ENCODE measurements at regions not wholly inside any gene's neighbourhood (a gene's known extent, or its start where the extent isn't known, plus 50 kb on each side); places are given as distances from the start of the nearest gene placed in this dataset.

DNA sequence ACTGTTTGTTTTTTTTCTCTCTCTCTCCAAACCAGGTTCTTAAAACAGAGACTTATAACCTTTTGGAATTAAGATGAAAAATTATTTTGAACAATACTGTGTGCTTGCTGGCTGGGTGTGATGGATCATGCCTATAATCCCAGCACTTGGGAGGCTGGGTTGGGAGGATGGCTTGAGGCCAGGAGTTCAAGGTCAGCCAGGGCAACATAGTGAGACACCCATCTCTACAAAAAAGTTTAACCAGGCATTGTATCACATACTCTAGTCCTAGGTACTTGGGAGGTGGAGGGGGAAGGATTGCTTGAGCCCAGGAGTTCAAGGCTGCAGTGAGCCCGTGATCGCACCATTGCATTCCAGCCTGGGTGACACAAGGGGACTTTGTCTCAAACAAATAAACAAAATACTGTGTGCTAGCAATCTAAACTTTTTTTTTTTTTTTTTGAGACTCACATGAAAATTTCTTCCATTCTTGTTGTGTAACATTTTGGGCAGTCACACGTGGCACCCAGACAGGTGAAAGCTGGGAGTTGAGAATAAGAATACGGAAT lies 379.6 kb downstream of the ETNK1 start:
- Mint-ChIP-seq H3K4me1 (no peaks in the 10 kb centered on the region), H3K27ac (no peak overlapping the region), H3K36me3 (no peaks in the 10 kb centered on the region)

DNA sequence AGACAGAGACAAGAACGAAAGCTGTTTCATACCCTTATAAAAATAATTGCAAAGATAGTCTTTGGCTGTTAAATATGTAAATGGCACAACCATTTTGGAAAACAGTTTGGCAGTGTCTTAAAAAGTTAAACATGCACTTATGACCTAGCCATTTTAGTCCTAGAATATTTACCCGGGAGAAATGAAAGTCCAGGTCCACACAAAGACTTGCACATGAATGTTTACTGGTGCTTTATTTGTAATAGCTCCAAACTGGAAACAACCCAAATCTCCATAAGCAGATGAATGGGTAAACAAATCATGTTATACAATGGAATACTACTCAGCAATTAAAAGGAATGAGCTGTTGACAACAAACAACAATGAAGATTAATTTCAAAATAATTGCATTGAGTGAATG lies 380.4 kb downstream of the ETNK1 start:
- no peaks in the 10 kb centered on the region for H3K27me3 Mint-ChIP-seq
- DNase-seq = no peak
- H3K9me3 Mint-ChIP-seq = no peaks in the 10 kb centered on the region
- ATAC-seq (replicated peaks) = no peak
- no peaks in the 10 kb centered on the region for H3K4me1 Mint-ChIP-seq
- no peaks in the 10 kb centered on the region for H3K36me3 Mint-ChIP-seq
- no peak overlapping the region for H3K27ac Mint-ChIP-seq
- H3K4me3 Mint-ChIP-seq = no peak overlapping the region

More for the DNA sequence above, 379.6 kb downstream of the ETNK1 start:
- H3K9me3 Mint-ChIP-seq = no peaks in the 10 kb centered on the region
- DNase-seq (no peak), ATAC-seq (replicated peaks) (no peak)
- H3K4me3 Mint-ChIP-seq = no peak overlapping the region
- no peaks in the 10 kb centered on the region for H3K27me3 Mint-ChIP-seq

DNA sequence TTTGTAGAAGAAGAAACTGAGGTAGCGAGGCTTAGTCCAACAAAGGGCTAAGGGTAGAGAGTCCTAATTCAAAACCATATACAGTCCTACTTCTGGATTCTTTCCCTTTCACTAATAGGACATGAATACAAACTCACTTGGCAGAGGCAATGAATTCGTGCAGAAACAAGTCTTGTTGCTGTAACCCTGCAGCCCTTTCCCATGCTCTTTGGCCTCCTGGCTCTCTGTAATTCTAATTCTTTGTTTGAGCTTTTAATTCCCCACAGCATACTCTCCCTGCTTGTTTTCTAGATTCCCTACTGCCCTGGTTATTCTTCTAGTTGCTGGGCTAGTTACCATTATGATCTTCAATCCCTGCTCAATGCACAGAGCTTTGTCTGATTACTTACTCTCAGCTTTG lies 381.4 kb downstream of the ETNK1 start:
- no peaks in the 10 kb centered on the region for H3K9me3 Mint-ChIP-seq

GRCh38 chr12:23008623-23009022 lies 383.7 kb downstream of the ETNK1 start:
- H3K4me3 Mint-ChIP-seq = no peak overlapping the region
- H3K9me3 Mint-ChIP-seq = peaks cover 5 to 7% of the 10 kb centered on the region in 2 donors
- no peaks in the 10 kb centered on the region for H3K36me3 Mint-ChIP-seq
- H3K27ac Mint-ChIP-seq = no peak overlapping the region
- no peak for DNase-seq
- H3K27me3 Mint-ChIP-seq = no peaks in the 10 kb centered on the region
- no peaks in the 10 kb centered on the region for H3K4me1 Mint-ChIP-seq
- ATAC-seq (replicated peaks) = no peak

More for the DNA sequence above, 381.4 kb downstream of the ETNK1 start:
- H3K4me3 Mint-ChIP-seq = no peak overlapping the region
- H3K4me1 Mint-ChIP-seq = no peaks in the 10 kb centered on the region
- no peaks in the 10 kb centered on the region for H3K27me3 Mint-ChIP-seq
- H3K27ac Mint-ChIP-seq = no peak overlapping the region
- ATAC-seq (replicated peaks) (no peak), DNase-seq (no peak)
- no peaks in the 10 kb centered on the region for H3K36me3 Mint-ChIP-seq

DNA sequence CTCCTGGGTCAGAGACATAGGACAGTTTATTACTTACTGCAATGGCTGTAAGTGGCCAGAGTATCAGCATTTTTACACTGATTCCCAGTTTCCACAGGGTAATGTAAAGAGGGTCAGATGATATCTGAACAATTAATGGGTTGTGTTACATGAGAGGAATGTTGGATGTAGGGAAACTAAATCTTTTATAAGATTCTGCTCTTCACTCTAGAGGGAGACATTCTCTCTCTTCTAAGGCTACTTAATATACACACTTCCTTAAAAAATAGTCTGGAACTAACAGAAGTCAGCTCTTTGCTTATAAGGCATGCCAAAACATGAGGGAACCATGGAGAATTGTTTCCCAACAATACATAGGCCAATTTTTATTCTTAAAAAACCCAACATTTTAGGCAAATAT lies 389.8 kb downstream of the ETNK1 start:
- no peak for DNase-seq
- H3K4me1 Mint-ChIP-seq = no peaks in the 10 kb centered on the region
- no peak overlapping the region for H3K4me3 Mint-ChIP-seq
- no peaks in the 10 kb centered on the region for H3K27me3 Mint-ChIP-seq
- H3K9me3 Mint-ChIP-seq = peaks cover 5 to 7% of the 10 kb centered on the region in 2 donors
- H3K27ac Mint-ChIP-seq = no peak overlapping the region
- H3K36me3 Mint-ChIP-seq = no peaks in the 10 kb centered on the region
- ATAC-seq (replicated peaks) = no peak

DNA sequence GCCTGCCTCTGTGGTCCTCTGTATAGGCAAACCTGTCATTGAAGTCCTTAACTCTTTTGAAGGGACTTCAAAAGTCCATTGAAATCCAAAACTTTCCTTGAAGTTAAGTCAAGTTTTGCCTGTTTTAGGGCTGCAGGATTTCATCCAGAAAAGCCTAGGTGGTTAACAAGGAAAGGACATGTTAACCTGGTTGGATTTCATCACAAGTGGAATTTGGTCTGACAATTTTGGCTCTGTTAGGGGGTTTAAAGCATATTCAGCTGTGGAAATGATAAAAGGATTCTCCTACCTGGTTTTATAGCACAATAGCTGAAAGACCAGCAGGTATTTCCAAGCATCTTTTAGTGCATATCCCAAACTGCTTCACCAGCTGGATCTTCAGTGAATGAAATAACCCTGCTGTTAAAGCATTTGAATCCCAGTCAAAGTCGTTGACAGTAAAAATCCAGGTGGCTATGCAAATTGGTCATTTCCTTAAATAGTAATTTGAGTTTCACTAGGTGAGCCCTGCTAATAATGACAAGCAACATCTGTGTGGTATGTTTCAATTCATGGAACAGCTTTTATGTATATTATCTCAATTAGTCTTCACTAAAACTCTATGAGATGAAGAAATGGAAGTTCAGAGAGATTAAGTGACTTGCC lies 400.5 kb downstream of the ETNK1 start:
- Mint-ChIP-seq H3K27me3 (no peaks in the 10 kb centered on the region), H3K27ac (no peak overlapping the region), H3K36me3 (no peaks in the 10 kb centered on the region), H3K9me3 (peaks cover 0 to 3% of the 10 kb centered on the region in 2 donors), H3K4me3 (no peak overlapping the region), H3K4me1 (no peaks in the 10 kb centered on the region)
- DNase-seq = no peak
- ATAC-seq (replicated peaks) = no peak

- H3K36me3 Mint-ChIP-seq = no peaks in the 10 kb centered on the region
- no peaks in the 10 kb centered on the region for H3K9me3 Mint-ChIP-seq
- no peak overlapping the region for H3K4me3 Mint-ChIP-seq
- H3K4me1 Mint-ChIP-seq = no peaks in the 10 kb centered on the region
- H3K27ac Mint-ChIP-seq = no peak overlapping the region
- H3K27me3 Mint-ChIP-seq = no peaks in the 10 kb centered on the region
- no peak for ATAC-seq (replicated peaks)
- DNase-seq = no peak
Measured at GRCh38 chr12:23028158-23028802, 403.3 kb downstream of the ETNK1 start.

DNA sequence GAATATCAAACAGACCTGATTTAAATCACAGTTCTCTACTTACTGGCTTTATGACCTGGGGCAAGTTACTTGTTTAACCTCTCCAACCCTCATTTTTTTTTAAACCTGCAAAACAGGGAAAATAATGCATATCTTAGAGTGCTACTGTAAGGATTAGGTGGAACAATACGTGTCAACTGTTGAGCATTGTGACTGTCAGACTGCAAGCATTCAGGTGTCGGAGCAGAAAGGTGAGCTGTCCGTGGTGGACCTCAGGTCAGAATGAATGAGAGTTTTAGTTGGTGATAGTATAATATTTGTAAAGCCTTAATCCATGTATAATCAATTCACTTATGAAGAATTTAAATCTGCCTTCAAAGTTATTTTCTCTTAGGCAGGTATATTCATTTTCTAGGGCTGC lies 404.2 kb downstream of the ETNK1 start:
- Mint-ChIP-seq H3K27ac (no peak overlapping the region), H3K9me3 (no peaks in the 10 kb centered on the region), H3K4me3 (no peak overlapping the region), H3K36me3 (no peaks in the 10 kb centered on the region), H3K27me3 (no peaks in the 10 kb centered on the region), H3K4me1 (no peaks in the 10 kb centered on the region)
- ATAC-seq (replicated peaks) (no peak), DNase-seq (no peak)

GRCh38 chr12:23039834-23040233 lies 414.9 kb downstream of the ETNK1 start:
- Mint-ChIP-seq H3K4me3 (no peak overlapping the region), H3K9me3 (peaks cover 0 to 3% of the 10 kb centered on the region in 2 donors), H3K4me1 (no peaks in the 10 kb centered on the region), H3K27me3 (no peaks in the 10 kb centered on the region), H3K36me3 (no peaks in the 10 kb centered on the region), H3K27ac (no peak overlapping the region)
- ATAC-seq (replicated peaks) (no peak), DNase-seq (no peak)

- Mint-ChIP-seq H3K36me3 (no peaks in the 10 kb centered on the region), H3K9me3 (no peaks in the 10 kb centered on the region), H3K27me3 (no peaks in the 10 kb centered on the region), H3K27ac (no peak overlapping the region), H3K4me3 (no peak overlapping the region), H3K4me1 (no peaks in the 10 kb centered on the region)
- no peak for DNase-seq
- ATAC-seq (replicated peaks) = no peak
Measured at GRCh38 chr12:23041774-23042173, 416.8 kb downstream of the ETNK1 start.

- Mint-ChIP-seq H3K9me3 (peaks cover 5% of the 10 kb centered on the region in 2 donors), H3K36me3 (no peaks in the 10 kb centered on the region), H3K4me3 (no peak overlapping the region), H3K27ac (no peak overlapping the region), H3K27me3 (no peaks in the 10 kb centered on the region), H3K4me1 (no peaks in the 10 kb centered on the region)
- no peak for ATAC-seq (replicated peaks)
- DNase-seq = no peak
Measured at GRCh38 chr12:23043646-23044045, 418.7 kb downstream of the ETNK1 start.

DNA sequence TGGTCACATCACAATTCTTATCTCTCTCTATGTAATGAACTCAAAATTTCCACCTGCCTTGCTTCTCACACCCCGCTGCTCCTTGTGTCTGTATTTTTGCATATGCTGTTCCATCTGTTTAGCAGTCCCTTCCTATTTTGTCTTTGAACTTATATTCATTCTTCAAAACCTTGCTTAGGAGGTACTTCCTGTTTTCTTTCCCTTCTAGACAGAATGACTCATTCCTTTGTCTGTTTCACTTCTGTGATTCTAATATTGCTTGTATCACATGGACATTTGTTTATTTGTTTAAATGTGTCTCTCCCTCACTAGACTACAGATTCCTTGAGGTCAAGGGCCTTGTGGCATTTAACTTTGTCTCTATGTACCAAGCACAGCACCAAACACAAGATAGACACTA lies 424.2 kb downstream of the ETNK1 start:
- H3K4me3 Mint-ChIP-seq = no peak overlapping the region
- no peak overlapping the region for H3K27ac Mint-ChIP-seq
- DNase-seq (no peak), ATAC-seq (replicated peaks) (peak; percentile 74 to 79)
- peaks cover 4 to 6% of the 10 kb centered on the region in 2 donors for H3K4me1 Mint-ChIP-seq
- H3K9me3 Mint-ChIP-seq = peaks cover 14 to 19% of the 10 kb centered on the region in 2 donors
- H3K36me3 Mint-ChIP-seq = no peaks in the 10 kb centered on the region
- H3K27me3 Mint-ChIP-seq = no peaks in the 10 kb centered on the region

- Mint-ChIP-seq H3K4me1 (no peaks in the 10 kb centered on the region), H3K9me3 (peaks cover 6 to 8% of the 10 kb centered on the region in 2 donors), H3K4me3 (no peak overlapping the region), H3K27ac (no peak overlapping the region), H3K36me3 (no peaks in the 10 kb centered on the region), H3K27me3 (no peaks in the 10 kb centered on the region)
- ATAC-seq (replicated peaks) = no peak
- DNase-seq = no peak
Measured at GRCh38 chr12:23055004-23055403, 430.0 kb downstream of the ETNK1 start.

GRCh38 chr12:23057571-23057970 lies 432.6 kb downstream of the ETNK1 start:
- ATAC-seq (replicated peaks) = no peak
- Mint-ChIP-seq H3K9me3 (peaks cover 4% of the 10 kb centered on the region in 2 donors), H3K4me1 (no peaks in the 10 kb centered on the region), H3K27ac (no peak overlapping the region), H3K4me3 (no peak overlapping the region), H3K36me3 (no peaks in the 10 kb centered on the region), H3K27me3 (no peaks in the 10 kb centered on the region)
- no peak for DNase-seq

- no peak for DNase-seq
- Mint-ChIP-seq H3K27me3 (no peaks in the 10 kb centered on the region), H3K36me3 (no peaks in the 10 kb centered on the region), H3K9me3 (no peaks in the 10 kb centered on the region), H3K4me3 (no peak overlapping the region), H3K4me1 (no peaks in the 10 kb centered on the region), H3K27ac (no peak overlapping the region)
- ATAC-seq (replicated peaks) = no peak
Measured at GRCh38 chr12:23060161-23060560, 435.2 kb downstream of the ETNK1 start.
